HEK293 (cell line): ENCODE measurements at regions not wholly inside any gene's neighbourhood (a gene's known extent, or its start where the extent isn't known, plus 50 kb on each side); places are given as distances from the start of the nearest gene placed in this dataset.

ENCODE experiments used
- ZBTB7A ChIP-seq: fragments of 450-650 bp; formaldehyde crosslinking; IDR thresholded peaks from 2 replicates; pipeline ENCODE4 v1.5.1; 2016; ENCODE audit warnings: low read depth, missing biosample characterization, missing genetic modification characterization
- ZNF292 ChIP-seq: fragments of 450-650 bp; formaldehyde crosslinking; IDR thresholded peaks from 2 replicates; pipeline ENCODE4 v1.5.1; 2016; ENCODE audit warnings: low read depth, missing biosample characterization, missing genetic modification characterization, borderline replicate concordance
- ZNF335 ChIP-seq: fragments of 450-650 bp; formaldehyde crosslinking; conservative IDR thresholded peaks from 2 replicates; pipeline ENCODE4 v1.5.1; 2016; ENCODE audit warnings: missing biosample characterization, missing genetic modification characterization
- ZNF544 ChIP-seq: fragments of 450-650 bp; formaldehyde crosslinking; IDR thresholded peaks from 2 replicates; pipeline ENCODE4 v1.5.0; 2017; ENCODE audit warnings: missing biosample characterization, missing genetic modification characterization
- TF ChIP-seq, protein P1 (sequence below): fragments of 450-650 bp; formaldehyde crosslinking; IDR thresholded peaks from 2 replicates; pipeline ENCODE4 v1.5.1; 2016; ENCODE audit warnings: missing biosample characterization, missing genetic modification characterization

DNA sequence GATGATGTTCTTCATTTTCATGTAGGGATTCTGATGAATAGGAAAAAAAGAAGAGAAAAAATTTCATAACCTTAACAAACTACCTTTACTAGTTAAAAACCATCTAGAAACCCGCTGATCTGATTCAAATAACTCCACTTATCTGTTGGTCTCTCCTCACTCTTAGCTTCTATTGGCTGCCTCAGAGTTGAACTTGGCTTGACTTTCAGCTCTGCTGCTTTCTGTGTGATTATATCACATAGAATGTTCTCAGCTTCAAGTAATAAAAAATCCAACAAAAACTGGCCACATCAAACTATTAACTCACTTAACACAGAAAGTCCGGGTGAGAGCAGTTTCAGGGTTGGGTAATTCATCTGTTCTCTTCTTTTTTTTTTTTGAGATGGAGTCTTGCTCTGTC is 126.8 kb upstream of the RASGRP1 start:
- TF ChIP-seq ZNF335 (tag by site-specific recombination): no peak
- TF ChIP-seq ZNF544 (tag by site-specific recombination): no peak
- TF ChIP-seq, protein P1, sequence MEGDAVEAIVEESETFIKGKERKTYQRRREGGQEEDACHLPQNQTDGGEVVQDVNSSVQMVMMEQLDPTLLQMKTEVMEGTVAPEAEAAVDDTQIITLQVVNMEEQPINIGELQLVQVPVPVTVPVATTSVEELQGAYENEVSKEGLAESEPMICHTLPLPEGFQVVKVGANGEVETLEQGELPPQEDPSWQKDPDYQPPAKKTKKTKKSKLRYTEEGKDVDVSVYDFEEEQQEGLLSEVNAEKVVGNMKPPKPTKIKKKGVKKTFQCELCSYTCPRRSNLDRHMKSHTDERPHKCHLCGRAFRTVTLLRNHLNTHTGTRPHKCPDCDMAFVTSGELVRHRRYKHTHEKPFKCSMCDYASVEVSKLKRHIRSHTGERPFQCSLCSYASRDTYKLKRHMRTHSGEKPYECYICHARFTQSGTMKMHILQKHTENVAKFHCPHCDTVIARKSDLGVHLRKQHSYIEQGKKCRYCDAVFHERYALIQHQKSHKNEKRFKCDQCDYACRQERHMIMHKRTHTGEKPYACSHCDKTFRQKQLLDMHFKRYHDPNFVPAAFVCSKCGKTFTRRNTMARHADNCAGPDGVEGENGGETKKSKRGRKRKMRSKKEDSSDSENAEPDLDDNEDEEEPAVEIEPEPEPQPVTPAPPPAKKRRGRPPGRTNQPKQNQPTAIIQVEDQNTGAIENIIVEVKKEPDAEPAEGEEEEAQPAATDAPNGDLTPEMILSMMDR (tag by site-specific recombination): no peak
- no peak for TF ChIP-seq ZNF292 (tag by site-specific recombination)
- TF ChIP-seq ZBTB7A (tag by site-specific recombination): no peak
